VCaP (cell line): ENCODE measurements at regions not wholly inside any gene's neighbourhood (a gene's known extent, or its start where the extent isn't known, plus 50 kb on each side); places are given as distances from the start of the nearest gene placed in this dataset.

Source experiments
- H3K27ac ChIP-seq: fragments of 450-650 bp; 2 replicates; pipeline ENCODE4 v1.5.1; 2017
- TF ChIP-seq, protein P1 (sequence below): fragments of 450-650 bp; conservative IDR thresholded peaks from 2 replicates; pipeline ENCODE4 v1.5.1; 2017; ENCODE audit warnings: mild to moderate bottlenecking, moderate library complexity

DNA sequence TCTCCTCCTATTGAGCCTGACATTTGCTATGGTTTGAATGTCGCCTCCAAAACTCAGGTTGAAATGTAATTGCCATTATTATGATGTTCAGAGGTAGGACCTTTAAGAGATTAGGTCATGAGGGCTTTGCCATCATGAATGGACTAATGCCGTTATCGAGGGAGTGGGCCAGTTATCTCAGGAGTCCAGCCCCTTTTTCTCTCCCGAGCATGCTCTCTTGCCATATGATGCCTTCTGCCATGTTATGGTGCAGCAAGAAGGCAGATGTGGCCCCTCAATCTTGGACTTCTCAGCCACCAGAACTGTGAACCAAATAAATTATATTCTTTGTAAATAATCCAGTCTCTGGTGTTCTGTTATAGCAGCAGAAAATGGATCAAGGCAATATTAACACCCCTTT lies 323.5 kb downstream of the RRAGC start:
- TF ChIP-seq, protein P1, sequence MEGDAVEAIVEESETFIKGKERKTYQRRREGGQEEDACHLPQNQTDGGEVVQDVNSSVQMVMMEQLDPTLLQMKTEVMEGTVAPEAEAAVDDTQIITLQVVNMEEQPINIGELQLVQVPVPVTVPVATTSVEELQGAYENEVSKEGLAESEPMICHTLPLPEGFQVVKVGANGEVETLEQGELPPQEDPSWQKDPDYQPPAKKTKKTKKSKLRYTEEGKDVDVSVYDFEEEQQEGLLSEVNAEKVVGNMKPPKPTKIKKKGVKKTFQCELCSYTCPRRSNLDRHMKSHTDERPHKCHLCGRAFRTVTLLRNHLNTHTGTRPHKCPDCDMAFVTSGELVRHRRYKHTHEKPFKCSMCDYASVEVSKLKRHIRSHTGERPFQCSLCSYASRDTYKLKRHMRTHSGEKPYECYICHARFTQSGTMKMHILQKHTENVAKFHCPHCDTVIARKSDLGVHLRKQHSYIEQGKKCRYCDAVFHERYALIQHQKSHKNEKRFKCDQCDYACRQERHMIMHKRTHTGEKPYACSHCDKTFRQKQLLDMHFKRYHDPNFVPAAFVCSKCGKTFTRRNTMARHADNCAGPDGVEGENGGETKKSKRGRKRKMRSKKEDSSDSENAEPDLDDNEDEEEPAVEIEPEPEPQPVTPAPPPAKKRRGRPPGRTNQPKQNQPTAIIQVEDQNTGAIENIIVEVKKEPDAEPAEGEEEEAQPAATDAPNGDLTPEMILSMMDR: no peak
- no peak overlapping the region for H3K27ac ChIP-seq

DNA sequence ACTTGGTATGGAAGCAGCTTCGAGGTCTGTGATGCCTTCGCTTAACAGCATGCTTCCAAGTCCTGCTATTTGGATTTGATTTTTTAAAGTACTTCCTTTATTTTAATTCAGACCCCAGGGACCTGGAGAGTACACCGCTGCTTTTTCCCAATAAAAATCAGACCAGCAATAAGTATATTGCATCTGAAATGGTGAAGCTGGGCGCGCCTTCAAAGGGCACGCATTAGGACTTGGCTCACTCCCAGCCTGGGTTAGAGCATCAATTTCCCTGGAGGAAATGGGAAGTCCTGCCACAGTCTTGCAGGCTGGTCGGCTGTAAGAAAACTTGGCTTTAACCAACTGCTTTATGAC lies 325.1 kb downstream of the RRAGC start:
- TF ChIP-seq, protein P1: no peak
- H3K27ac ChIP-seq: no peak overlapping the region

DNA sequence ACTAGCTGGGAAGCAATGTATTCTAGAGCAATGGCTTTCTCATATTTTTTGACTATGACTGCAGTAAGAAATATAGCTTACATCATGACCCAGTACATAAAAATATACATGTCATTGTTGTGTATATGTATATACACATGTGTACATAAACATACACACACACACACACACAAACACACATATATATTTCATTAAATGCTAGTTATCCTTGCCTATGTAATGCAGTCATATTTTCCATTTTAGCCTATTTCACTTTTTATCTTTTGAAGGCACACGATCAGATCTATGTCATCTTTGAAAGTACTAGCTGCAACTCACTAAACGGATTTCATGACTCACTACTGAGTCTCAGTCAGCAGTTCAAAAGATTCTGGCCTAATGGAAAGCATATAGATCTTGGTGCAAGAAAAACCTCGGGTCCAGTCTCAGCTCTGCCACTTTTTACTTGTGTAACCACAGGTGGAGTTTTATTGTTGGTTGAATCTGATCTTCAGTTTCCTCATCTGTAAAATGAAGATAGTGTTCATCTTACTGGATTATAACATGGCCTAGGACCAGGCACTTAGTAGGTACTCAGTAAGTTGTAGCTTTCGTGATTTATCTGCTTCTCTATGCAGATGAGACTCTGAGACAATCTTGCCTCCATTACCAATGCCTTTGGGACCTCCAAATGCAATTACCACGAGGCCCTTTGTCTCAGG lies 325.6 kb downstream of the RRAGC start:
- TF ChIP-seq, protein P1: no peak
- no peak overlapping the region for H3K27ac ChIP-seq

DNA sequence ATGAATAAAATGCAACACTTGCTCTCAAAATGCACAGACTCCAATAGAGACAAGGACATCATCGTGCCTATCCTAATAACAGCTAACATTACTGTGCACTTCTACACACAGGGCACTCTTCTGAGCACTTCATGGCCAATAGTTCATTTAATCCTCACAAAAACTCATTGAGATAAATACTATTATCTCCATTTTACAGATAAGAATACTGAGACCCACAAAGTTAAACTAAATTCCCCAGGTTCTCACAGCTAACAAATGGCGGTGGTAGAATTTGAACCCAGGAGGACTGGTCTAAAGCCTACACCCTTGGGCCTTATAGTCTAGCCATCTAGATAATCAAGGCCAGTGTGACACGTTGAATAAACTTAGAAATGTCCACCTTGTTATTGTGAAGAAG lies 328.6 kb downstream of the RRAGC start:
- TF ChIP-seq, protein P1: no peak
- H3K27ac ChIP-seq: no peak overlapping the region

DNA sequence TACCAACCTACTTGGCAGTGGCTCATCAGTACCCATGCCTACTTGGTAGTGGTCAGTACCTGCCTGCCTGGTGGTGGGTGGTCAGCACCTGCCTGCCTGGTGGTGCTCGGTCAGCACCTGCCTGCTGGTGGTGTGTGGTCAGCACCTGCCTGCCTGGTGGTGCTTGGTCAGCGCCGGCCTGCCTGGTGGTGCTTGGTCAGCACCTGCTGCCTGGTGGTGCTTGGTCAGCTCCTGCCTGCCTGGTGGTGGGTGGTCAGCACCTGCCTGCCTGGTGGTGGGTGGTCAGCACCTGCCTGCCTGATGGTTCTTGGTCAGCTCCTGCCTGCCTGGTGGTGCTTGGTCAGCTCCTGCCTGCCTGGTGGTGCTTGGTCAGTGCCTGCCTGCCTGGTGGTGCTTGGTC lies 329.6 kb downstream of the RRAGC start:
- TF ChIP-seq, protein P1: no peak
- no peak overlapping the region for H3K27ac ChIP-seq

DNA sequence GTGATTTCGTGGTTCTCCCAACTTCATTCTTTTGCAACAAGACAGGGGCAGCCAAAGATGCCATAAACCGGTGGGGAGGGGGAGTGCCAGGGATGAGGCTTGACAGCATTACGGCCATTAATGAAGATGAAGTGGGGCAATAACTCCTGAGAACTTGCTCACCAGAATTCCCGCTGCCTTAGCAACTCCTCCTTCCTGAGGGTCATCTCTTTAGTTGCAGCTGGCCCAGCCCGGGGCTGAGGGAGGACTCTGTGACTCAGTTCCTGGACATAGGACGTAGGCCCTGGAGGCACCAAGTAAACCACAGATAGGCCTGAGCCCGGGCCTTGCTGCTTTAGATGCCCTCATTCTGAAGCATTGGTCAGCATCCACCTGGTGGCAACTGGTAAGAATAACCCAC lies 330.2 kb downstream of the RRAGC start:
- no peak overlapping the region for H3K27ac ChIP-seq
- TF ChIP-seq, protein P1: no peak

DNA sequence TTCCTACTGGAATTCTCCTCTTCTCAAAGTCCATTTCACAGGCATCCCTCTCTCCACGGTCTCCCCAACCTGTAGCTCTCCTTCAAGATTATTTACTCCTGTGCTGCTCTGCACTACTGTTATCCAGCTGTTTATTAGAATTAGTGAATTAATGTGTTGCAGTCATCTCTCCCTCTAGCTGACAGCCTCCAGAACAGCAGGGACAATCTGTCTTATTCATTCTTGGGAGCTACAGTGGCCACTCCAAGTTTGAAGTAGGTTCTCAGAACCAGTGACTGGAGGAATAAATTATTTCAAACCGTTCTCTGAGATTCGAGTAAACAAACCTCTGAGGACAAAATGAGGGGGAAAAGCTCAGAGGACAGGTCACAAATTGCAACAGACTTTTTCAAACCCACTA lies 330.9 kb downstream of the RRAGC start:
- TF ChIP-seq, protein P1: no peak
- no peak overlapping the region for H3K27ac ChIP-seq
